Left kidney (tissue), 1 donor: ENCODE measurements at regions not wholly inside any gene's neighbourhood (a gene's known extent, or its start where the extent isn't known, plus 50 kb on each side); places are given as distances from the start of the nearest gene placed in this dataset.
"Not testable (repeated sequence)": the region's sequence is repeated elsewhere in the genome, so short reads cannot be mapped to it uniquely, and the experiment has no call there.

ENCODE experiments used
- DNase-seq: peaks from one replicate; pipeline ENCODE4 v3.0.0-alpha.2; 2013

DNA sequence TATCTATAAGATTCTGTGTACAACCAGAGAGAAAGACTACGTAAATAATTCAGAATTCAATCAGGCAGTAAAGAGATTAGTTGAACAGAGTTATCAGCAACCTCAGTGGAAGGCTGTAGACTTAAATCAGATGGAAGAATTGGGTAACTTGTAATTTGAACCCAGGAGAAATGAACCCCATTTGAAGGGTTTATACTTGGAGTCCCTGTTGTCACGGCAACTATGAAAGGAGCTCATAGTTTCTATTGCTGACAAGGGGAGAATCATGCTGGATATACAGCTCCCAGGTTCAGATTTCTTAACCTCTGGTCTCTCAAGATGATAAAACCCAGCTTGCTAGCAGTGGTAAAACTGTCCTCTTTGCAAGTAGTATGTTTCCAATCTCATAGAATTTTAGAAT is 54.4 kb upstream of the BMP4 start:
- peak; percentile 55 for DNase-seq

DNA sequence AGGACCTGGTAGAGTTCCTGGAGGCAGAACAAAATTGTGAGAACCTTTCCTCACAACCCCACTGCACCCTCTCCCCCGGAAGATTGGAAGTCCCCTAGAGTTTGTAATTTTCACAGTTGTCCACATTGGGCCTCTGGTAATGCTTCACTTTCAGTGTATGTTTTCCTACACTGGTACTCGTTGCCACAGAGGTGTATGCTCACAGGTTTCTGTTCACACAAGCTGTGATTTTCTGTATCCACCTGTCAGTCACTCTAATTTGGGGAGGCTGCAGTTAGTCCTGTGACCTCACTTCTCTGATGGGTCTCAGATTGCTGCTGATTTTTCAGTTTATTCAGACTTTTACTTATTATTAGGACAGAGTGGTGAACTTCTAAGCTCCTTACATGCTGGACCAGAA is 66.4 kb upstream of the BMP4 start:
- DNase-seq, result no peak

DNA sequence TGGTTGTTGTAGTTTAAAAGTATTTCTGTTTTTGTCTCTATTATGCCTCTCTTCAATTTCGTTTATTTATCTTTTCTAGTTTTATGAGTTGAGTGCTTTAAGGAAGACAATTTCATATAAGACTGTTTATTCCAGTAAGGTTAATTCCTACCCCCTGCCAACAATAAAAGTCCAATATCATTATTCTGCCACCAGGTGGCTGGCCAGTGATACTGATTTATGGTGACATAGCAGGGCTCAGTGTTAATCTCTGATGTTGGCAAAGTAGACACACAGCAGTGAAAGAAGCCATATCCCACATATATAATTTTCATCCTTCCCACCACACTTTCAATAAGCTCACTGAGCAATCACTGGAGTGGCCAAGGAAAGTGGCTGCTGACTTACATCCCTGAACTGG is 69.0 kb upstream of the BMP4 start:
- no peak for DNase-seq

DNA sequence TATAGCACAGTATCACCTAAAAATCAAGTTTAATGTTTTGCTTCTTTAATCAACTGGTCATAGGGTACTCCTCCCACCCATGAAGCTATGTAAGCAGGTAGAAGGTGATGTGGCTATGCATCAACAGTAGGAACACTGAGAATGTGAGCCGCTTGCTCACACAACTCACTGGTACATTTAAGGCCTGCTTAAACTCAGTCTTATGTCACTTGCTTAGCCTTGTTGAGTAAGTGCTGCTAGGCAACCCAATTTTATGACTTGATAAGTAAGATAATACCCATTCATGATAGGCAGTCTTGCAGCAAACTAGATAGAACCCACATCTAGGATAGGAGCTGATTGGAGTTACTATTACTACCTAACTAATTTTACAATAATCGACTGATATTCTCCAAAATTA is 70.0 kb upstream of the BMP4 start:
- no peak for DNase-seq

DNA sequence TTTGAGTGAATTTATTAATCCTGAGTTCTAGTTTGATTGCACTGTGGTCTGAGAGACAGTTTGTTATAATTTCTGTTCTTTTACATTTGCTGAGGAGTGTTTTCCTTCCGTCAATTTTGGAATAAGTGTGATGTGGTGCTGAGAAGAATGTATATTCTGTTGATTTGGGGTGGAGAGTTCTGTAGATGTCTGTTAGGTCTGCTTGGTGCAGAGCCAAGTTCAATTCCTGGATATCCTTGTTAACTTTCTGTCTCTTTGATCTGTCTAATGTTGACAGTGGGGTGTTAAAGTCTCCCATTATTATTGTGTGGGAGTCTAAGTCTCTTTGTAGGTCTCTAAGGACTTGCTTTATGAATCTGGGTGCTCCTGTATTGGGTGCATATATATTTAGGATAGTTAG is 74.4 kb upstream of the BMP4 start:
- DNase-seq, result not testable (repeated sequence)

DNA sequence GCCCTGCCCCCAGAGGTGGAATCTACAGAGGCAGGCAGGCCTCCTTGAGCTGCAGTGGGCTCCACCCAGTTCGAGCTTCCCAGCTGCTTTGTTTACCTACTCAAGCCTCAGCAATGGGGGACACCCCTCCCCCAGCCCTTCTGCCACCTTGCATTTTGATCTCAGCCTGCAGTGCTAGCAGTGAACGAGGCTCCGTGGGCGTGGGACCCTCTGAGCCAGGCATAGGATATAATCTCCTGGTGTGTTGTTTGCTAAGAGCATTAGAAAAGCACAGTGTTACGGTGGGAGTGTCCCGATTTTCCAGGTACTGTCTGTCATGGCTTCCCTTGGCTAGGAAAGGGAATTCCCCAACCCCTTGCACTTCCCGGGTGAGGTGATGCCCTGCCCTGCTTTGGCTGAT is 76.7 kb upstream of the BMP4 start:
- DNase-seq, result not testable (repeated sequence)

DNA sequence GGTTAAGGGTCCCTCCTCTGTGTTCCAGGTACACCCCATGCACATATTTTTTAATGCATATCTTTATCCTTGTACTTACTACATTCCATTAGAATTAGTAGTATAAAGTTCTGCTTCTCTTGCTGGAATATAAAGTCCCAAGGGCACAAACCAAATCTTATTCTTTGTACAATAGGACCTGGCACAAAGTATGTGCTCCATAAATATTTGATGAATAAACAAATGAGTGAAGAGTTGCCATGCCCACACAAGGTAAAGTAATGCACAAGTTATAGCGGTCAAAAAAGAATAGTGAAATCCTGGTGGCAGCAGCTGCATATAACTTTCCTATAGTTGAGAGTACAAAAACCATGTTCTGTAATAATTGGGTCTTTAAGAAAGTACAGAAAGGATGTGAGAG is 82.1 kb upstream of the BMP4 start:
- no peak for DNase-seq

DNA sequence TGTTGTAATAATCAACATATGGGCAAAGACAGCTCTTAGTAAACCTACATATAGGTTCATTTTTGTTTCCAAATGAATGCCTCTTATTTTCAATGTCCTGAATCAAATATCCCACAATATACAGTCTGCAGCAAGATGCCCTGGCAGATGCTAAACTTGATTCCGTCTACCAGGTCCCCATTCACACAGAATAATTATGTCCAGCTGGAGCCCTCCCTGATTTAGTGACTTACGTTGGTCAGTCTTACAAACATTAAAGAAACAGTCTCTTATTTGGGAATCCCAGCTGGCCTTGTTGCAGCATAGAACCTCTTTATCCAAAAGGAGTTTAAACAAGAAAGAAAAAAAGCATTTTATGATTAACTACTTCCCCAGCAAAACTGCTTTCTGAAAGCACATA is 82.7 kb upstream of the BMP4 start:
- no peak for DNase-seq

DNA sequence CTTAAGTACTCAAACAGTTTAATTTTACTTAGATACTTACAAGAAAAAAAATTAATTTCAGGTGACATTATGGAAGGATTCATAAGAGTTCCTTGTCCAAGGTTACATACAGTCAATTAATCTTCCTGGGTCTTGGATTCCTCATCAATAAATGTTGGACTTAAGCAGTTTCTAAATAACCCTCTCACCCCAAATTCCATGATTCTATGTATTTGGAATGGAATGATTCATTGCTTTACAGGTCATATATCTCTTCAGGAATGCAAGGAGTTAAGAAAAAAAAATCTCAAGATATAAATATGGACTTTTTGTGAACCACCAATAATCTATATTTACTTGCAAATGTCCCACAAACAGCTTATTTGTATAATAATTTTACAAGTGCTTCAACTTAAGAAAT is 84.2 kb upstream of the BMP4 start:
- no peak for DNase-seq

DNA sequence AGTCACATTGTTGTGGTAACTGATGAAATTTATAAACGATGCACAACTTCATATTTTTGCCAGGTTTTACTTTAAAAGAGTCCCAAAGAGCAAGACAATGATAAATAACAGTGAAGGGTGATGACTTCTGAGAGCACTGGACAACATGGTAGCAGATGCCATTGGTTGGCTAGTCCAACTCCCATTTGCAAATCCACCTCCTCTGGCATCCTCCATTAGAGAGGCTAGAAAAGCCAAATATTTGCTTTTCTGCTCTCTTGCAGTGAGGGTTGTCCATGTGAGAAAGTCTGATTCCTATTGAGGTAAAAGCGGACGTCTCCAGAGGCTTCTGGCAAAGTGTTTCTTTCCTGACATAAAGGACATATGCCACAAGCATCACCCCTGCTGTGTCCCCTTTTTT is 89.6 kb upstream of the BMP4 start:
- DNase-seq, result no peak

DNA sequence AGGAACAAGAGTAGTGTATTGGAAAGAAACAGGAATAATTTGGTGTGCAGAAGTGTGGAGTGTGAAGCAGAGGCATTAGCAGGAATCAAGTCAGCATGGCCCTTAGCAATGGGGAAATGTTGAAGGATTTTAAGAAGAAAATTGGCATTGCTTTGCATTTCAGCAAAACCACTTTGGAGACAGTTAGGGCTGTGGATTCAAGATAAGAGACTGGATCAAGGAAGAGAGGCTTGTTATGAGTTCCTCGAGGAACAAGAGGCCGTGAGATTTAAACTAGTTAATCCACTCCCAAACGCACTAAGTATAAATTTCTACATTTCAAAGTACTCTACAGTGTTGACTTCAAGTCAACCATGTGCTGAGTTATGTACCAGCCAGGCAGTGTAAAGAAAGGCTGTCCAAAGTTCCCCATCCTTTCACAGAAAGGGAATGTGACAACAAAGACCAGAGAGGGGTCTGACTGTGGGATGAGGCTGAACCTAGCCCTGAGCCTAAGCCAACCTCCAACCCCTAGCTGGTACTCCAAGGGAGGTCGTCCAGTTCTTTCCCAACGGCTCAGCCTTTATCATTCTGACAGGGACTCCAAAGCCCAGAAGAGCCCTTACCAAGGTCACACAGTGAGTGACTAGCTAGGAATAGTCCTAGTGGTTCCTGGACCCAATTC is 91.2 kb upstream of the BMP4 start:
- no peak for DNase-seq

DNA sequence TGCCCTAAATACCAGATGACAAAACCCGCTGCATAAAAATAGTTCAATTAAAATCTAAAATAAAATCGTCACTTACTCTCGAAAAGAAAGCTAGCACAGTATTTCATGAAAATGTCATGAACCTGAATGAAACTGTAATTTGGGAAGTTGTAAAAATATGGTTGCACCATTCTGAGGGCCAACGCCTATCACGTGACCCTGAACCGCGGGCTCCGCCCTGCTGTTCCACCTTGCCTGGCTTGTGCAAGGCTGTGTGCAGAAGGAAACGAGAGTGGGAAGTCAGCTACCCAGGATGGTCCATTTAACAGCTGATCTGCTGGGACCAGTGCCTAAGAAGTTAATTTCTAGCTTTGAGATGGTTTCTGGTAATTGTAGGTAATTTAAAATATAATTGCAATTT is 91.7 kb upstream of the BMP4 start:
- no peak for DNase-seq

DNA sequence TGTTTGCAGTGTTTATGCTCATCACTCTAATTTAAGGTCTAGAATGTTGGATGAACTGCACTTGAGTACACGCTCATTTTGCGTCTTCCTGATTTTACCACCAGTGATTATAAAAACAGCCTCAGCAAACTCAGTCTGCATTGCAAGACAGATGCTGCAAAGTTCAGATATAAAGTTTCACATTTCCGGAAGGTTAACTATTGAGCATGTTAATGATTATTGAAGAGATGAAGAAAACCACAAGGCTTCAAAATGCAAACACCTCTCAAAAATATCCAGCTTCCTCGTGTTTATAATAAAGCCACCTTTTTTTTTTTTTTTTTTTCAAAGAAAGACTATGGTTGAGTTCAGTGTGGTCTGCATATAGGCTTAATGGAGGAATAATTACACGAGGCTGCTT is 92.1 kb upstream of the BMP4 start:
- DNase-seq, result no peak

DNA sequence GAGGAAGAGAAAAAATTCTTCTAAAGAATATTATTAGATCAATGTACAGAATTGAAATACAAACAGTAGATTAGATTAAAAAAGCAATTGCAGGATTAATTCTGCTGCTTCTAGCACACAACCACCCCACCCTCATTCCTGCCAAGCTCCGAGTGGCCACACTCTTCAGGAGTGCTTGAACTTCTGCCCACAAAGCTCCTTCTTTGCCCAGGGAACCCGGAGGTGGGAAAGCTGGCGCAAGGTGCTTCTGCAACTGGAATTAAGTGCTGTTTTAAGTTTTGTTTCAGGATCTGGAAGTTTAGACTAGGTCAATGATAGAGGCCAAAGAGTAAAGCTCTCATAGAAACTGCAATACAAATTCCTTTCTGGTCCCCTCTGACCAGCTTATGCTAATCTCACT is 94.1 kb upstream of the BMP4 start:
- DNase-seq, result no peak

DNA sequence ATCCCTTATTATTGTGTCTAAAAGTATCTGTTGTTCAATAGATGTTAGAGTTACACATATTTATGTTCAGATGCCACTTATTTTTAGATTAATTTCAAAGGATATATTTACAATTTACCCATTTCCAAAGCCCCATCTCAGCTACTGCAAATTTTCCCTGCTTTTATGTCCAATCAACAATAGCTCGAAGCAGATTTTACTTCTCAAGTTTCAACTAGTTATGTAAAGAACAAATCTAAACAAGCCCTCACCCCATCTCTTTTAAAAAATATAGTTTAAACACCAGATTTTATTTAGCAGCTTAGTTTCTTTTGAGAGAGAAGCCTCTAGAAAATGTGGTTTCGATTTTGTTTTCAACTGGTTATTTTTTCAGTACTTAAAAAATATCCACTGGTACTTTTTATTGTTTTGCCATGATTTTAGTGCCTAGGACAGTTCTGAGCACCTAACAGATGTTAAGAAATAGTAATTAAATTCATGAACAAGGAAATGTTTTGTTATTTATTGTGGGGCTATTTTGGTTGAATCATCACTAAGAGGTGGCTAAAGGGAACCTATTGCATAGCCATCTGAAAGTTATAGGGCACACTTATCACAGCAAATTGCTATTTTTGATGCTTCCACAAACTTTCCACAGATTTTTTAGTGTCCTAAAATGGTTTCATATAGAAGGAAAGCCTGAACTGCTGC is 96.2 kb upstream of the BMP4 start:
- DNase-seq, result no peak

DNA sequence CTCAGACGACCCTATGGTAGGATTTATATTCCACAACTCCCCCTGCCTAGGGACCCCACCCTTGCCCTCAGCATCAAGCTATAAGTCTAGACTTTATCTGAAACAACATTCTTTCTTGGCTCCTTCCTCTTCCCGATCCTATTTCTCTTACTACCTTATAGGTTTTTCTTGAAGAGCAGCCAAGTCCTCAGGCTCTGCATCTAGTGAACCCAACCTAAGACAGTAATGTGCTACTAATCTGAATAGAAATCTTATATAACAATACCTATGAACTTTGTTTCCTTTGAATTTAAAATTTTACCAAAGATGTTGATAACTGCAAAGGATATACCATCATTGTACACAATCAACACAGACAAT is 96.7 kb upstream of the BMP4 start:
- no peak for DNase-seq

DNA sequence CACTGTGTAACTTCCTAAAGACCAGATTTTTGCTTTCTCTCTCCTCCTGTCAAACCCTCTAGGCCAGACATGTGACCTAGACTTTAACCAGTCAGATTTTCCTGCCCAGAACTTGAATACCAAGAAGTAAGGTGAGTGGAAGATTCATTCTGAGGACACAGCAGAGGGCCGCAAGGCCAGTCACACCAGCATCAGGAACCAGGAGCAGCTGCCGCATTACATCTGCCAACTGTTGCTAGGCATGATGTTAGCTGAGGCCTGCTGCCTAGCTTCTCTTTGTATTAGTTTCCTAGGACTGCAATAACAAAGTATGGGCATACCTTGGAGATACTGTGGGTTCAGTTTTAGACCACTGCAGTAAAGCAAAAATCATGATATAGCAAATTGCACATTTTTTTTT is 101.9 kb upstream of the BMP4 start:
- no peak for DNase-seq

DNA sequence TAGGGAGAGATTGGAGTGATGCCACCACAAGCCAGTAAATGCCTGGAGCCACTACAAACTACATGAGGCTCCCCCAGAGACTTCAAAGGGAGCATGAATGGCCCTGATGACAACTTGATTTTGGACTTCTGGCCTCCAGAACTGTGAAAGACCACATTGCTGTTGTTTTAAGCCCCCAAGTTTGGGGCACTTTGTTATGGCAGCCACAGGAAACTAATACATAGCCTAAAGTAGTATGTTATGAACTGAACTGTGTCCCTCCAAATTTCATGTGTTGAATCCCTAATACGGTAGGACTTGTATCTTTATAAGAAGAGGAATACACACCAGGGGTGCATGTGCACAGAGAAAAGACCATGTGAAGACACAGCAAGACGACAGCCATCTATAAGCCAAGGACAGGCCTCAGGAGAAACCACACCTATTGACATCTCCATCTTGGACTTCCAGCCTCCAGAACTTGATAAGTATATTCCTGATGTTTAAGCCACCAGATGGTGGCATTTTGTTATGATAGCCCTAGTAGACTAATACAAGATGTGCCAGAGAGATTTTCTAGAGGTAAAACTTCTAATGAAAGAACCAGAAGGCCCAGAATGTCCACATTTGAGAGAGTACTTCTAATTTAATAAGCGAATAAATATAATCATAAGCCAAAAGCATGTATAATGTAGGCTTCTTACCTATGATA is 127.1 kb upstream of the BMP4 start:
- DNase-seq, result no peak

DNA sequence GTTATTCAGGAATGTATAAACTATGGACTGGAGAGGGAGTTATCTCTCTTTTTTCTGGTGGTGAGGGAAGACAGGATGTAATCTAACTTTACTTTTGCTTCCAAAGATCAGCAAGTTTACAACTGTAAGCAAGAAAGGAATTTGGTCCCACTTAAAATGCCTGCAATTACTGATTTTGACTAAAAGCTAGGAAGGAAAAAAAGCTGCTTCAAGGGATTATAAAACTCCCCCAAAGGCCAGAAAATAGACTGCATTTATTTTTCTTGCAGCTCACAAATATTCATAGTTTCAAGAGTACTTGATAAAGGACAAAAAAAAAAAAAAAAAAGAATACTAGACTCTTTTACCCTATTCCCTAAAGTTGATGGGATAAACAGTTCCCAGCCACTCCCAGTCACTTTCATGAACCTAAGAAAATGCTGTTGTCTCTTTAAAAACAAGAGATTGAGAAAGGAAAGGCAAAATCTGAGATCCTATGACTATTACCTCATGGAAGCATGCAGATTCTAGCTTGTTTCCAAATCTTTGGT is 128.7 kb upstream of the BMP4 start:
- no peak for DNase-seq

DNA sequence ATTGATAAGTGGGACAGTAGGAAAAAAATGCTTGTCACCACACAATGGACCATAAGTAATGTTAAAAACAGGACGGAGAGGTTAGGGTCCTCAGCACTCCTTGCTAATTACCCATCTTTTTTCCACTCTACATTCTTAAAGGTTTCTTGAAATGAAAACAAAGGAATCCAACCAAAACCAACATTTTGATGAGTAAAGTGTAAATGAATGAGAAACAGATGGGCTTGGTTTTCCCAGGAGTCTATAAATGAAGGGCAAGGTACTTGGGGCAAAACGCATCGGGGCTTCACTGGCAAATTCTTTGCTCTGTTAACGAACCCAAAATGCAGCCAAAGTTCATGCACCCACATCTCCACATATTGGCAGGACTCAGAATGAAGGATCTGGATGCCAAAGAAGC is 129.2 kb upstream of the BMP4 start:
- no peak for DNase-seq

DNA sequence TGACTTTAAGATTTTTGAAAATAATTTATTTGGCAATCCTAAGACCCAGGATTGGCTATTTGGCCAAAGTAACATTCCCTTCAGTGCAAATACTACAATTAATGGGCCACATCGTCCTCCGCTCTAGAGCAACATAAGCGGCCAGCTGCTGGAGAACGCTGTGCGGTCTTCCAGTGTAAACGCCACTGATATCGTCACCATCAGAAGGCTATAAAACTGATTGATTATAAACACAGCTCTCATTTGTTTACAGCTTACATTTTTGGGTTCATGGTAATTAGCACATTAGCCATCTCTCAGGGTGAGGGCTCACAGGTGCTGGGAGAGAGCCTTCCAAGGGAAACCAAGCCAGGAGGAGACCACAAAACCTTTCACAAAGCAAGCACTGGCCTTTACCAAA is 130.1 kb upstream of the BMP4 start:
- DNase-seq, result no peak

DNA sequence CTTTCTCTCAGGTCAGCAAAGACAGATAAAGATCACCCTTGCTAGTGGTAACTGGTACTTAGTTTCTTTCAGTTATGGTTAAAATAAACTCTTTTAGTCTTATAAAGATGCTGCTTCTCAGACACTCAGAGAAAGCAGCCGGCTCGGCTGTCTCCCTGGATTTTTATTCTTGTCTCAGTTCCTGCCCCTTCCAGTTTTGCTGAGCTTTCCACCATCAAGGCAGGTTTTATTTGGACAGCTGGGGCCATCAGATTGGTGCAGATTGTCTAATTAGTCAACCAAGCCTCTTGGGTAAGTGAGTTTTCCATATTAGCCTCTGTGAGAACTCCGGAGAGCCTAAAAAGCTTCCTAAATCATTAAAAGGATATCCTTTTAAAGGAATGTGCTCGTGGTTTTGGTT is 130.8 kb upstream of the BMP4 start:
- no peak for DNase-seq

DNA sequence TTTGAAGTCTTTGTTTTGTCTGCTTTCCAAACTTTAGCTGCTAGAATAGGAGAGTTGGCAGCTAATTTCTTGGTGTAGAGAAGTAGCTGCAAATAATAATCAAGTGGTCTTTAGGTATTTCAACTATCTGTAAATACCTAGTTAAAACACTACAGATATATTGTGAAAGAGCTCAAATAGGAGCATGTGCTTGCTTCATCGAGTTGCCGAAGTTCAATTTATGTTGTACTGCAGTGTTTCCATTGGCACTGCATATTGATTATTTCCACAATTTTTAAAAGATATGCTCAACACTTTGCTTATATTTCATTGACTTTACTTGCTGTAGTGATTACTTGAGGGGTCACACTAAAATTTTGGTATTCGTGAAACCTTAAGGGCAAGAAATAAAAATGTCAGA is 131.6 kb upstream of the BMP4 start:
- DNase-seq, result no peak

DNA sequence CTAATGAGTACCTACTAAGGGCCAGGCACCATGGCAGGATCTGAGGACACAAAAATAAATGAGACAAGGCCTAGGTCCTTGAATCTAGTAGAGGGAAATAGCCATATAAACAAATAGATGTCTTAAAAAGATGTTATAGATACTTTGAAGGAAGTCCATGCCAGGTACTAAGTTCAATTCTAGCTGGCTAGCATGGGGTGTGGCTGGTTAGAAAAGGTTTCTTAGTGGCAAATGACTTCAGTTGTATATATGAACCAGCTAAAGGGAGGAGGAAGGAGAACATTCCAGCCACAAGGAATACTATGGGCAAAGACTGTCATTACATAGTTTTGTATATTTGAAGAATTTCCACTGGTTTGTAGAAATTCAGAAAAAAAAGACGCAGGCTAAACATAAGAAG is 133.6 kb upstream of the BMP4 start:
- no peak for DNase-seq
